HG02970 (cell line): ENCODE measurements at regions not wholly inside any gene's neighbourhood (a gene's known extent, or its start where the extent isn't known, plus 50 kb on each side); places are given as distances from the start of the nearest gene placed in this dataset.
A peak's percentile ranks its signal among the peaks of the same experiment; 100 is the strongest.

Experiments
- ATAC-seq: cut with Tn5 transposase; IDR thresholded peaks from one replicate; pipeline ENCODE4 v1.9.1; 2021; ENCODE audit warnings: mild to moderate bottlenecking, moderate library complexity, moderate number of reproducible peaks; ENCODE audit not compliant: unreplicated experiment, low FRiP score

GRCh38 chr22:48459259-48459658 is 1368.4 kb downstream of the BRD1 start:
- ATAC-seq, result no peak

DNA sequence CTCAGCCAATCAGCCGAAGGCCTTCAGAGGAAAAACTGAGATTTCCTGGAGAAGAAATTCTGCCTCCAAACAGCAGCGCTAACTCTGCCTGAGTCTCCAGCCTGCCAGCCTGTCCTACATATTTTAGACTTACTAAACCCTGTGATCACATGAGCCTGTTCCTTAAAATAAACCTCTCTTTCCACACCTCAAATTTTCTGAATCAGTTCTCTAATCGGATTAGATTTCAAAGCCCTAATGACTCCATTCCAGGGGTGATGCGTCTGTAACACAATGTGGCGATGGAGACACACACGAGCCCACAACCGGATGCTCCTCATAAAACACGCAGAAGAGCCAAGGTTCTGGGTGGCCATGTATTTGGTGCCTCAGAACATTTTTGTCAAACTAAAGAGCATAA is 1371.2 kb downstream of the BRD1 start:
- ATAC-seq, result no peak

DNA sequence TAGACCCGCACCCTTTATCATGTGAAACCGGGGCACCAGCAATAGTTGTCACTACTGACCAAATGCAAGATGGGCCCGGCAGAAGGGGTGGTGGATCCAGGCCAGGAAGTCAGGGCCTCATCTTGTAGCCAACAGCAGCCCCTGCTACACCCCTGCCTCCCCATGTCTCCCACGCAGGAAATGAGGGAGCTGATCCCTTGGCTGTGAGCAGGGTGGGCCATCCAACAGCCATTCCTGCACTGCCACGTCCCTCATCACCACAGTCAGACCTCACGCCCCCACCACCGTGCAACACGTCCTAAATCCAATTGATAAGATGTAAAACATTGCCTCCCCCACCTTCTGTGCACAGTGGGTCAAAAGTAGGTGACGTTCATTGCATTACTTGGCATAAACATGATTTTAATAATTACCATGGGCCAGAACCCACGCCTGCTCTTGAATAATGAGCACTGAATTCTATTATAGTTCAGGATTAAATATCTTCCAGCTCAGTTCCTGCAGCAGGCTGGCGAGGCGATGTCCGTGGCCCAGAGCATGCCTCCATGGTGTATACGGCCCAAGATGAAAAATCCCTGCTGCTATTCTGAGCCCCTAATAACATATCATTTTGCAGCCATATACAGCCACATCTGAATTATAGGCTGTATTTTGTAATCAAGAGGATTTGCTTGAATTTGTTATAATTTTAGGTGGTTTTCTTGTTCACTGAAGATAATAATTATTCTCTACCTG is 1373.8 kb downstream of the BRD1 start:
- ATAC-seq, result no peak

- ATAC-seq, result no peak
Observed at GRCh38 chr22:48453171-48453570, 1374.5 kb downstream of the BRD1 start.

GRCh38 chr22:48452766-48453165 is 1374.9 kb downstream of the BRD1 start:
- no peak for ATAC-seq

DNA sequence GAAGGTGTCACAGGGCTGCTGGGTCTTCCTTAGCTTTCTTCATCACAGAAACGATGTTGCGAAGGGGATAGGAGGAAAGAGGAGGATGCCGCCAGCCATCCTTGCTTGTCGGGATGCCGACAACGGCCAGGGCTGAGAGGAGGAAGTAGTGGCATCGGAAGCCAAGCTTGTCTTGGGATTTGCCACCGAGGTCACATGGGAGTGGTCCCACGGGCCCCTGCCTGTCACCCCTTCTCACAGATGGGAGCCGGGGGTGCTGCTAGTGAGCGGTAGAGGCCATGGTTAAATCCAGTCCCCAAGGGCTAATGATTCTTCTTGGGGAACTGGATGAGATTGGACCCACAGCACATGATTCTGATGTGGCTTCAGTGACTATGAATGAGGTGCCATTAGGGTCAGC is 1375.8 kb downstream of the BRD1 start:
- no peak for ATAC-seq

GRCh38 chr22:48450188-48450825 is 1377.4 kb downstream of the BRD1 start:
- ATAC-seq, result no peak

- no peak for ATAC-seq
Observed at GRCh38 chr22:48449466-48450187, 1378.0 kb downstream of the BRD1 start.

GRCh38 chr22:48448821-48449220 is 1378.9 kb downstream of the BRD1 start:
- ATAC-seq, result no peak

DNA sequence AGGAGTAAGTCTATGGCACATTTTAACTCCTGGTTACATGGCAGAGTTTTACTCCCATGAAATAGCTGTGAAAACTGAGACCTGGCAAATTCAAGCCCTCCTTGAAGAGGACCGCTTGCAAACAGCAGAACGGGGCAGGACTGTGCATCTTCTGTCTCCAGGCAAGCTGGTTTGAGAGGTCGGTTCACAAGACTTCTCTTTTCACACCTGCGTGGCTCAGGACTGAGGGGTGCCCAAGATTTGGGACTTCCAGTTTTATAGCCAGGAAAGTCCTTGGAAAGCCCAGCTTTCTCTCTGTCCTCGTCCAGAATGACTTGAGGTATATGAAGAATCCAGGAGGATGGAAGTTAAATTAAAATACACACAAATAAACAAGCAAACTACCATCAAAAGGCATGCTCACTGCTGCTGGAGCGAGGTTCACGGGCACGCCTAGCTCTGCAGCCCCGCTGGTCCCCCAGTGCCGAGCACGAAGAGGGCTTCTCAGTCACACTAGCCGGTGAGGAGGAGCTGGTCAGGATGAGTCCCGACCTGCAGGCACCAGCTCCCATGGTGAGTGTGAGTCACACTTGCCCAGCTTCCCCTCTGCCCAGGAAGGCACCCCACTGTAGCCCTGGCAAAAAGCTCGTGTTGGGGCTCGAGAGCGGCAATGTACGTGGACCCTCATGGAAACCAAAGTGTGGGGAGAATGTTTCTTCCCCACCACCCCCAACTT is 1382.4 kb downstream of the BRD1 start:
- ATAC-seq, result no peak

DNA sequence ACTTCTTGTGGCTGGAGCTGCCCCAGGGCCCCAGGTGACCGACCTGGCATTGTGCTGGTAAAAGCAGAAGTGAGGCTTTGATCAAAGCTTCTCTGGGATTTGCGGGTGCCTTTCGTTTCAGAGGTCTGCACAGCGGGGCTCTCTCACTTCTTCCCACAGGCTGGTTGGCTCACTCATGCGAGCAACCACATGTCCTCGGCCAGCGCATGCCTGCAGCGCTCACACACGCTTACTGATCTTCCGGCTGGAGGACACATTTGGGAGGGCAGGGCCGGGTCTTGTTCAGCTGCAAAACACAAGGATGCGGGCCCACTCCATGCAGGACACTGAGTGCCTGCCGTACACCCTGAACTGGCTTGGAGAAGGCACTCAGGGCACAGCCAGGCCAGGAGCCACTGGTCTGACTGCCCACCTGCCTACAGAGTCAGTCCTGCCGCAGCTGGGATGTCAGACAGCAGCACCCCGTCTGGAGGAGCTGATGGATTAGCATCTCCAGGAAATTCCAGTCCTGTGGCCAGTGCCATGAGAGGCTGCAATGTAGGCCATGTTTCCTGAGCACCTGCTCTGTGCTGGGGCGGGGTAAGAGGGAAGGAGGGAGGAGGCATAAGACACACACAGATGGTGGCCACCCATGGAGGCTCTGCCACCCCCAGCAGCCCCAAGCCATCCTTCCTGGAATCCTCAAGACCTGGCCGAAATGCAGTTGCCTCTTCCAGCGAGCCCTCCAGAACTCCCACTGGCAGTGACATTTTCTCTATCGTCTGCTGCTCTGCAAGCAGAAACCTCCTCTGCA is 1383.2 kb downstream of the BRD1 start:
- peak; percentile 42 for ATAC-seq

GRCh38 chr22:48443680-48444079 is 1384.0 kb downstream of the BRD1 start:
- no peak for ATAC-seq

DNA sequence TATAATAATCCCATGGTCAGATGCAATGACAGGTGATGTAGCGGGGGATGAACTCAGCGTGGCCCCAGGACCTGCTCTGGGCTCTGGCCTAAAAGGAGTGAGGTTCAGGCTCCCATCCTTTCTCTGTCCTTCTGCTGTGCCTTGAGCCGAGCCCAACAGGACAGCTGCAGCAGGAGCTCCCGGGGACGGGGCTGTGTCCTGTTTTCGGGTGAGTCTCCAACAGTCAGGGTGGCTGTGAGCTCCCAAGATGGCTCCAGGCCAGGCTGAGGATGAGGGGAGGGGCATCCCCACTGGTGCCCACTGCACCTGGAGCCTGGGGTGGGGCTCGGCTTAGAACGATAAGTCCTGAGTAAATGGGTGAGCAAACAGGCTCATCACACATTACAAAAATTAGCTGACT is 1385.0 kb downstream of the BRD1 start:
- ATAC-seq, result no peak

DNA sequence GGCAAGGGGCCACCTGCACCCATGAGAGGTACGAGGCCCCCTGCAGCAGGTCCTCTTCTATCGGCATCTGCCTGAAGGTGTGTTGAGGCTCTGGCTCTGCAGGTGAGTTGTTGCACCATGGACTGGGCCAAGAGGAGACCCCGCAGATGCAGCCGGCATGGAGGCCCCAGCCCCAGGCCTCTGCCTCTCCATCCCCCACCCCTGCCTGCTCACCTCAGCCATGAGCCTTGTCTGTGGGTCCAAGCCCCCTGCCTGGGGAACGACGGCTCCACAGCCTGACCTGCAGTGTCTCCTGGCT is 1386.2 kb downstream of the BRD1 start:
- ATAC-seq, result no peak

GRCh38 chr22:48440673-48441552 is 1386.8 kb downstream of the BRD1 start:
- no peak for ATAC-seq

DNA sequence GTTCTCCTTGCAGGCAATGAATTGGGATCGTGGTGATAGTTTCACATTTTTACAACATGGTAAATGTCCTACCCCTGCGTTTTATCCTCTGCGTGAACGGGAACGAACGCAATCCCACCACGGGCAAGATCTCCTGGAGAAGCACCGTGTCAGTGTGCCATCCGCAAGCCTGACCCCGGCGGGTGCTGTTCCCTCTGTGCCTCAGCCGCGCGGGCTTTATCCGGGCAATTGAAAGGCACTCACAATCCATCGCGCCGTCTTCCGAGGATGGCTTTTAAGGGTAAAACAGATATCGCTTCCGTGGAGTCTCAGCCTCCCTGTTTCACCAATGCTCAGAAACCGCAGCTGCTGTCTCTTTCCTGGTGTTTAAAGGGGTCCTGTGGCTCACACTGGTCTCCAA is 1387.5 kb downstream of the BRD1 start:
- ATAC-seq, result no peak

DNA sequence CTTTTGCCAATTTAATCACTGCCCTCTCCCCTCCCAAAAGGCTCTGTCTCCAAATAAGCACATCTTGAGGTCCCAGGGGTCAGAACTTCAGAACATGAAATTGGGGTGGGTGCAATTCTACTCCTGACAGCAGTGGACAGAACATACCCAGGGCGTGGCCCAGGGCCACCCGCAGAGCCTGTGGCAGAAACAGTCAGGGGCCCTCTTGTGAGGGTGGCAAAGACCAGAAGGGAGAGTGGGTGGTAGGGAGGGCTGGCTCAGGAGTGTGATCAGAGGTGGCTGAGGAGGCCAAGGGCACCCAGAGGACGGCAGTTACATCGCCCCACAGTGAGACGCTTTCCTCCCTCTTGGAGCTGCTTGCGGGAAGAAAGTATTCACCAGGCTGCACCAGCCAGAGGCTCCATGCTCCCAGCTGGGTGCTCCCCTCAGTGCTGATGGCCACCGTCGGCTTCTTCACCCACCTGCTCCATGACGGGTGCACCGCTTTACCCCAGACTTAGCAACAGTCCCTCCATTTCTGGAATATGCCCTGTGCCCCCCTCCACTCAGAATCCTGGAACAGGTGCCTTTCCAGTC is 1388.0 kb downstream of the BRD1 start:
- no peak for ATAC-seq

- no peak for ATAC-seq
Observed at GRCh38 chr22:48438800-48439559, 1388.7 kb downstream of the BRD1 start.
